Erythroblast (primary cell): ENCODE measurements at regions not wholly inside any gene's neighbourhood (a gene's known extent, or its start where the extent isn't known, plus 50 kb on each side); places are given as distances from the start of the nearest gene placed in this dataset.

Experiments used
- GATA1 ChIP-seq: IDR thresholded peaks from 2 replicates; pipeline ENCODE4 v1.6.1; 2011; ENCODE audit warnings: low read depth, mild to moderate bottlenecking, control low read depth, low read length, moderate library complexity
- POLR2A ChIP-seq: IDR thresholded peaks from 2 replicates; pipeline ENCODE4 v1.6.1; 2011; ENCODE audit warnings: mild to moderate bottlenecking, low read length

- TF ChIP-seq GATA1 = no peak
- TF ChIP-seq POLR2A = no peak
These were observed 245.5 kb upstream of the STEAP1 start for GRCh38 chr7:89908736-89909135.
